ENCODE measurements at regions not wholly inside any gene's neighbourhood (a gene's known extent, or its start where the extent isn't known, plus 50 kb on each side); places are given as distances from the start of the nearest gene placed in this dataset.

- TF ChIP-seq CTCF (conservative IDR thresholded peaks at IDR 0.05; ENCODE audit: low read length) (no peak), EZH2phosphoT487 (IDR thresholded peaks at IDR 0.05; ENCODE audit: borderline replicate concordance, low read depth, low read length) (no peak)
These were observed 361.5 kb downstream of the LPIN1 start for GRCh38 chr2:12107939-12108338.
